ENCODE measurements at regions not wholly inside any gene's neighbourhood (a gene's known extent, or its start where the extent isn't known, plus 50 kb on each side); places are given as distances from the start of the nearest gene placed in this dataset.

- no peak overlapping the region for H2AFZ ChIP-seq (ENCODE audit: low read length)
- no peaks in the 10 kb centered on the region for H3K27me3 ChIP-seq (replicated peaks in 1 of 4; ENCODE audit: control insufficient read depth in 3 of 4, extremely low read depth in 1 of 4, insufficient read depth in 3 of 4, low read length in 3 of 4)
- H3K36me3 ChIP-seq (ENCODE audit: control insufficient read depth in 2 of 4, insufficient read depth in 4 of 4, low read length in 3 of 4) = no peaks in the 10 kb centered on the region
- no peaks in the 10 kb centered on the region for H3K9me3 ChIP-seq (ENCODE audit: insufficient read depth in 2 of 2, low read depth in 1 of 2, low read length in 1 of 2)
- H4K5ac ChIP-seq (ENCODE audit: insufficient read length, low read depth, low read length) = no peak overlapping the region
- no peak overlapping the region for H3K9ac ChIP-seq (replicated peaks in 1 of 4; ENCODE audit: extremely low read depth in 1 of 4, low read depth in 3 of 4, low read length in 3 of 4)
- H4K91ac ChIP-seq (replicated peaks; ENCODE audit: insufficient read length, low read length) = no peak overlapping the region
- no peaks in the 10 kb centered on the region for H3K4me1 ChIP-seq (replicated peaks in 1 of 4; ENCODE audit: control insufficient read depth in 3 of 4, insufficient read depth in 4 of 4, low read length in 3 of 4)
- no peak for DNase-seq (ENCODE audit: low read depth in 1 of 2, low spot score in 2 of 2)
- no peak overlapping the region for H4K8ac ChIP-seq (ENCODE audit: extremely low read depth, insufficient read depth, low read length)
- no peaks in the 10 kb centered on the region for H3K79me1 ChIP-seq (ENCODE audit: low read depth, low read length)
- no peak overlapping the region for H3K27ac ChIP-seq (ENCODE audit: low read depth, low read length)
- no peaks in the 10 kb centered on the region for H3K79me2 ChIP-seq (ENCODE audit: control insufficient read depth in 1 of 2, insufficient read depth in 2 of 2, low read length in 2 of 2)
- TF ChIP-seq CEBPB (IDR thresholded peaks at IDR 0.05; ENCODE audit: low read depth, low read length) = peak; percentile 96
- no peak for TF ChIP-seq GABPA (IDR thresholded peaks at IDR 0.05; ENCODE audit: borderline replicate concordance, insufficient read depth, low read length)
- no peak overlapping the region for H2AK5ac ChIP-seq (ENCODE audit: low read depth, low read length)
- H3K4ac ChIP-seq (replicated peaks; ENCODE audit: insufficient read length, low read depth, low read length) = no peak overlapping the region
- H2BK20ac ChIP-seq (ENCODE audit: low read length) = no peak overlapping the region
- no peak overlapping the region for H3K4me3 ChIP-seq (ENCODE audit: extremely low read depth in 1 of 4, insufficient read depth in 2 of 4, low read depth in 3 of 4, low read length in 4 of 4)
- no peak overlapping the region for H2BK5ac ChIP-seq (ENCODE audit: low read depth, low read length)
- H3K4me2 ChIP-seq (ENCODE audit: insufficient read depth in 1 of 2, low read depth in 2 of 2, low read length in 2 of 2) = no peak overlapping the region
- ChIA-PET CTCF (ENCODE audit: partially characterized antibody) (interaction anchor here (0.8 kb wide), 1 partner anchor 15 kb away, joined by 4 read pairs; no protein-coding TSS in a partner anchor), POLR2A (ENCODE audit: partially characterized antibody) (no interaction called here)
- H4K20me1 ChIP-seq (replicated peaks in 1 of 2; ENCODE audit: control insufficient read depth in 1 of 2, insufficient read depth in 2 of 2, low read length in 2 of 2) = no peaks in the 10 kb centered on the region
- no peak overlapping the region for H2BK15ac ChIP-seq (ENCODE audit: low read length)
- H2BK12ac ChIP-seq (ENCODE audit: low read depth, low read length) = no peak overlapping the region
- no peak overlapping the region for H2BK120ac ChIP-seq (replicated peaks; ENCODE audit: low read depth, low read length)
- no peak for FAIRE-seq
- 98% methylated on average over 2 of the region's 2 CpGs; no CpG with 5 or more reads in 1 of the 2 experiments for WGBS, 2 experiments (ENCODE audit: extremely low coverage in 1 of 2, insufficient coverage in 1 of 2, insufficient read length in 1 of 2, insufficient replicate concordance in 2 of 2, low coverage in 1 of 2, low lambda C conversion rate in 2 of 2, missing lambda C conversion rate in 1 of 2)
- no peak overlapping the region for H3K23ac ChIP-seq (ENCODE audit: insufficient read length)
- H3K23me2 ChIP-seq (ENCODE audit: low read depth, low read length) = no peaks in the 10 kb centered on the region; the same call in 1 of the 2 replicates
- no peak overlapping the region for H3K14ac ChIP-seq (ENCODE audit: insufficient read length)
- no peak overlapping the region for H3K18ac ChIP-seq (ENCODE audit: extremely low read depth, low read length)
- no peak overlapping the region for H3K56ac ChIP-seq (replicated peaks; ENCODE audit: insufficient read length, low read depth, low read length)
These were observed 491.3 kb upstream of the DCC start for GRCh38 chr18:51848702-51849101.
